Left cardiac atrium (tissue), 4 donors: ENCODE measurements at regions not wholly inside any gene's neighbourhood (a gene's known extent, or its start where the extent isn't known, plus 50 kb on each side); places are given as distances from the start of the nearest gene placed in this dataset.
A peak's percentile ranks its signal among the peaks of the same experiment; 100 is the strongest.
"Not testable (repeated sequence)": the region's sequence is repeated elsewhere in the genome, so short reads cannot be mapped to it uniquely, and the experiment has no call there.

ENCODE experiments used
- ATAC-seq, 2 donors: fragments of 200-7000 bp; cut with Tn5 transposase; one replicate each; pipeline ENCODE4 v1.9.1; 2020; ENCODE audit warnings: mild to moderate bottlenecking in 2 of 2, moderate library complexity in 2 of 2
- DNase-seq: peaks from one replicate; pipeline ENCODE4 v3.0.0-alpha.2; 2020
- intact Hi-C, 2 donors: fragments of 100-400 bp; cut with DNase I; formaldehyde crosslinking; loops; one replicate each; pipeline versions ENCODE4 v1.14.1 to v1.15.1; 2022 to 2023
- donor health status: DM: no; HTN: yes; CAD: no.
- donor health status: DM: no; HTN: yes; CAD: no; lungs with severe emphysema.
- donor health status: DM: yes; HTN: yes; CAD: no.
- donor health status: Dilated cardiomyopathy.

DNA sequence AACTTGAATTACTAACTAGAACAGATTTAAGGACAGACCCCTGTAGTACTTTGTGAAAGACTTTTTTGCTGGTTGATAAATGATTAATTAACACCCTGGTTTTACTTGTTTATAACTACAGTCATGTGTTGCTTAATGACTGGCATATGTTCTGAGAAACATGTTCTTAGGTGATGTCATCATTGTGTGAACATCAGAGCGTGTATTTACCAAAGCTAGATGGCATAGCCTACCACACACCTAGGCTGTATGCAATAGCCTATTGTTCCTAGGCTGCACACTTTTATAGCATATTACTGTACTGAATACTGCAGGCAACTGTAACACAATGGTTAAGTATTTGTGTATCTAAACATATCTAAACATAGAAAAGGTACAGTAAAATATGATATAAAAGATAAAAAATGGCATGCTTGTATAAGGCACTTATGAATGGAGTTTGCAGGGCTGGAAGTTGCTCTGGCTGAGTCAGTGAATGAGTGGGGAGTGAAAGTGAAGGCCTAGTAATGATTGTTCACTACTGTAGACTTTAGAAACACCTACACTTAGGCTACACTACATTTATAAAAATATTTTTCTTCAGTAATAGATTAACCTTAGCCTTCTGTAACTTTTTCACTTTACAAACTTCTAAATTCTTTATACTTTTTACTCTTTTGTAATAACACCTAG lies 260.3 kb downstream of the KCNRG start:
- DNase-seq, result no peak
- intact Hi-C loops, result no loop called here
- no peak for ATAC-seq

GRCh38 chr13:50276550-50276949 lies 261.3 kb downstream of the KCNRG start:
- ATAC-seq, result no peak
- intact Hi-C loops, result no loop called here
- DNase-seq, result no peak

DNA sequence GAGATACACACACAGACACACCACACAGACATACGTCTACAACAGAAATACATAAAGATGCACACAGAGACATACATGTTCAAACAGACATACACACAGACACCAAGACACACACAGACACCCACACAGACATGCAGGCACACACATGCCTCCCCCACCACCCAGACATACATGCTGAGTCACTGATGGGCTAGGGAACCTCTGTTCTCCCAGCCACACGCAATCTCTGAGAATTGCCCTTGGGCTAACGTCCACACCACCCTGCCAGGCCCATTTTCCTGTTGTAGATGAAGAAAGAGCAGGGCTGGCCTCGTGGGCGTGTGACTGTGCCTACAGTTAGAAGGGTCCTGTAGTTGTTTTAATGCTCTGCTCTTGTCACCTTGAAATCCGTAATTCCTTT lies 261.9 kb downstream of the KCNRG start:
- no peak for ATAC-seq
- no peak for DNase-seq

GRCh38 chr13:50277906-50278305 lies 262.7 kb downstream of the KCNRG start:
- intact Hi-C loops, result no loop called here
- ATAC-seq, result no peak
- no peak for DNase-seq

More for the DNA sequence above, 261.9 kb downstream of the KCNRG start:
- intact Hi-C loops, result no loop called here

GRCh38 chr13:50280441-50280937 lies 265.2 kb downstream of the KCNRG start:
- intact Hi-C loops, result no loop called here
- DNase-seq (no peak), ATAC-seq (no peak)

GRCh38 chr13:50282016-50282415 lies 266.8 kb downstream of the KCNRG start:
- DNase-seq, result no peak
- intact Hi-C loops, result no loop called here
- ATAC-seq, result no peak

GRCh38 chr13:50283017-50283416 lies 267.8 kb downstream of the KCNRG start:
- DNase-seq (no peak), ATAC-seq (no peak)
- intact Hi-C loops, result no loop called here

DNA sequence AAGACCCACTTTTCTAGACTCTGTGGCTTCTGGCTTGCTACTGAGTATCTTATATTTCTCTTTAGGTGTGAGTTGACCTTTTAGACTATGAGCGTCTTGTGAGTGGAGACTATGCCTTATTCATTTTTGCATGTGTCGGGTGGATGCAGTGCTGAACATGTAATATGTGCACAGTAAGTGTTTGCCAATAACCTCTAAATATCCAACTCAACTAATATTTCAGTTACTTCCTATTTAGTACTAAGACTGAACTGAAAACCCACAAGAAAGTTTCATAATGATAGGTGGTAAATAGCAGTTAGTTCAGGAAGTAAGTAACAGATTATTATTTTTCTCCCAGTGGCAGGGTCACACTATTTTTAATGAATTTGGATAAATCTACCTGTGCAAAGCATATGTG lies 269.3 kb downstream of the KCNRG start:
- intact Hi-C loops, result no loop called here
- DNase-seq (no peak), ATAC-seq (no peak)

- DNase-seq, result no peak
- intact Hi-C loops, result no loop called here
- no peak for ATAC-seq
Measured at GRCh38 chr13:50285283-50285682, 270.0 kb downstream of the KCNRG start.

- no peak for ATAC-seq
- DNase-seq, result no peak
- intact Hi-C loops, result no loop called here
Measured at GRCh38 chr13:50286324-50286723, 271.1 kb downstream of the KCNRG start.

DNA sequence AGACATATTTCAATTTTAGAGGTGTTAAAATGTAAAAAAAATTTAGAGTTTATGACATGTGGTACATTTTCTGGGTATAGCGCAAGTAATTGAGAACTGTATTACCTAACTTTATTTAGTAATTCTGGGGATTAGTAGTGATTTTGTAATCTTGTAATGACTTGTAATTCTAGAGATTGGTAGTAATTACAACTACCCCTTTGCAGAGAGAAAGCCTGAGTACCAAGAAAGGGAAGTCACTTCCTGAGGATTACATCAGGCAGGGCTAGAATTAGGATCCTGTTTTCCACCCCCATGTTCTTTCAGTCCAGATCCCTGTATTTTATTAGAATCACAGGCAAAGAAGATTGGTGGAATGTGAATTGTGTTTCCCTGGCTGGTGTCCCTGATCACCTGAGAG lies 274.9 kb downstream of the KCNRG start:
- DNase-seq, result no peak
- no peak for ATAC-seq
- intact Hi-C loops, result no loop called here

GRCh38 chr13:50291611-50292010 lies 276.4 kb downstream of the KCNRG start:
- ATAC-seq, result no peak
- intact Hi-C loops, result no loop called here
- DNase-seq, result no peak

DNA sequence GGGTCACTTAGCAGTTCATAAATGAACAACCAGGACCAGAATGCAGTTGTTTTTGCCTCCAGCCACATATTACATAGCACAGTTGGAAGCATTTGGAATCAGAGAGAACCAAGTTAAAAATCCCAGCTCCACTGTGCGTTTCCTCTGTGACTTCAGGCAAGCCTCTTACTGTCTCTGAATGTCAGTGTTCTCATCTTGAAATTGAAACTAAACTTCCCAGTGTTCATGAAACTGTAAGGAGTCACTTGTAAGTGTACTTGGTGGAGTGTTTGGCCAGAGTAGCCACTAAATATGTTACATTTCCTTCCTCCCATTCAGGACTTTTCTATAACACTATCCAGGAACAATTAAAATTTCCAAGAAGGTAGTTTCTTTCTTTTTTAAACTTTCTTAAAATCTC lies 276.8 kb downstream of the KCNRG start:
- ATAC-seq (no peak), DNase-seq (no peak)
- intact Hi-C loops, result no loop called here

DNA sequence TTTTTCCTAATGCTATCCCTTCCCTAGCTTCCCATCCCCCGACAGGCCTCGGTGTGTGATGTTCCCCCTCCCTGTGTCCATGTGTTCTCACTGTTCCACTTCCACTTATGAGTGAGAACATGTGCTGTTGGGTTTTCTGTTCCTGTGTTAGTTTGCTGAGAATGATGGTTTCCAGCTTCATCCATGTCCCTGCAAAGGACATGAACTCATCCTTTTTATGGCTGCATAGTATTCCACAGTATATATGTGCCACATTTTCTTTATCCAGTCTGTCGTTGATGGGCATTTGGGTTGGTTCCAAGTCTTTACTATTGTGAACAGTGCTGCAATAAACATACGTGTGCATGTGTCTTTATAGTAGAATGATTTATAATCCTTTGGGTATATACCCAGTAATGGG lies 279.2 kb downstream of the KCNRG start:
- DNase-seq, ATAC-seq, intact Hi-C loops: not testable (repeated sequence)

- intact Hi-C loops, result no loop called here
- ATAC-seq (no peak), DNase-seq (no peak)
Measured at GRCh38 chr13:50299546-50300249, 284.5 kb downstream of the KCNRG start.

GRCh38 chr13:50303963-50304721 lies 288.9 kb downstream of the KCNRG start:
- intact Hi-C loops, result no loop called here
- ATAC-seq, result no peak
- DNase-seq, result no peak

- intact Hi-C loops, result no loop called here
- ATAC-seq, result no peak
- DNase-seq, result no peak
Measured at GRCh38 chr13:50306156-50306555, 290.9 kb downstream of the KCNRG start.

- DNase-seq, result no peak
- intact Hi-C loops, result no loop called here
- peak; percentile 34 to 91 for ATAC-seq
Measured at GRCh38 chr13:50309318-50309717, 294.1 kb downstream of the KCNRG start.

- ATAC-seq, result peak in 1 of 2 donors; percentile 85
- DNase-seq, result no peak
- intact Hi-C loops, result no loop called here
Measured at GRCh38 chr13:50309882-50310594, 294.8 kb downstream of the KCNRG start.

- ATAC-seq (no peak), DNase-seq (no peak)
- intact Hi-C loops, result no loop called here
Measured at GRCh38 chr13:50310734-50311133, 295.5 kb downstream of the KCNRG start.
